Keratinocyte (primary cell): ENCODE measurements at regions not wholly inside any gene's neighbourhood (a gene's known extent, or its start where the extent isn't known, plus 50 kb on each side); places are given as distances from the start of the nearest gene placed in this dataset.

Source experiments
- DNase-seq: peaks from one replicate; pipeline ENCODE4 v3.0.0-alpha.2; 2011; ENCODE audit warnings: low read depth, missing footprints, low spot score
- FAIRE-seq: peaks from 2 replicates; lab custom pipeline; 2011; peaks lifted over from hg19 to GRCh38; lab: Jason Lieb, UNC
- H2AFZ ChIP-seq: 2 replicates; pipeline ENCODE4 v1.6.0; 2012; ENCODE audit warnings: low read length, control low read depth, inconsistent platforms; ENCODE audit not compliant: control insufficient read depth
- H3K27ac ChIP-seq: 2 replicates; pipeline ENCODE4 v1.5.1; 2011; ENCODE audit warnings: low read length; ENCODE audit not compliant: control insufficient read depth, insufficient read depth
- H3K27me3 ChIP-seq: 3 replicates; pipeline ENCODE4 v1.6.0; 2011; ENCODE audit warnings: low read length; ENCODE audit not compliant: control insufficient read depth, insufficient read depth; ENCODE audit errors: extremely low read depth
- H3K36me3 ChIP-seq, 2 experiments: 2 replicates in 1 of 2; 3 replicates in 1 of 2; pipeline ENCODE4 v1.5.1; 2011; ENCODE audit warnings: low read length in 2 of 2, mild to moderate bottlenecking in 1 of 2; ENCODE audit not compliant: control insufficient read depth in 2 of 2, insufficient read depth in 2 of 2; ENCODE audit errors: extremely low read depth in 1 of 2
- H3K4me1 ChIP-seq: 3 replicates; pipeline ENCODE4 v1.5.1; 2011; ENCODE audit warnings: low read length; ENCODE audit not compliant: control insufficient read depth, insufficient read depth; ENCODE audit errors: extremely low read depth
- H3K4me2 ChIP-seq: 3 replicates; pipeline ENCODE4 v1.6.0; 2011; ENCODE audit warnings: low read depth, low read length; ENCODE audit not compliant: control insufficient read depth, insufficient read depth; ENCODE audit errors: extremely low read depth
- H3K4me3 ChIP-seq, 3 experiments: fragments of 200-600 bp in 1 of 3; sonication (generic) in 1 of 3; 2 replicates in 2 of 3; 3 replicates in 1 of 3; pipeline ENCODE4 v1.5.1; 2011 to 2016; ENCODE audit warnings: low read length in 3 of 3, mild to moderate bottlenecking in 3 of 3, control low read depth in 2 of 3, inconsistent platforms in 1 of 3, low read depth in 1 of 3, mixed read lengths in 1 of 3, mixed run types in 1 of 3, moderate library complexity in 1 of 3; ENCODE audit not compliant: control insufficient read depth in 2 of 3, insufficient read depth in 2 of 3; ENCODE audit errors: extremely low read depth in 1 of 3
- H3K79me2 ChIP-seq: 2 replicates; pipeline ENCODE4 v1.6.0; 2012; ENCODE audit warnings: low read length; ENCODE audit not compliant: control insufficient read depth, insufficient read depth
- H3K9ac ChIP-seq: 3 replicates; pipeline ENCODE4 v1.6.0; 2011; ENCODE audit warnings: low read length; ENCODE audit not compliant: control insufficient read depth, insufficient read depth; ENCODE audit errors: extremely low read depth
- H3K9me1 ChIP-seq: 3 replicates; pipeline ENCODE4 v1.6.0; 2011; ENCODE audit warnings: low read length; ENCODE audit not compliant: control insufficient read depth, insufficient read depth; ENCODE audit errors: extremely low read depth
- H3K9me3 ChIP-seq: 2 replicates; pipeline ENCODE4 v1.5.1; 2012; ENCODE audit warnings: low read depth, low read length; ENCODE audit not compliant: control insufficient read depth
- H4K20me1 ChIP-seq: 3 replicates; pipeline ENCODE4 v1.6.0; 2011; ENCODE audit warnings: low read length; ENCODE audit not compliant: control insufficient read depth, insufficient read depth; ENCODE audit errors: extremely low read depth
- EZH2 ChIP-seq: IDR thresholded peaks from one replicate; pipeline ENCODE4 v1.6.1; 2012; ENCODE audit warnings: inconsistent platforms, mild to moderate bottlenecking, low read length, moderate library complexity
- dilution Hi-C: fragments of 300-500 bp; cut with MboI; formaldehyde crosslinking; loops from one replicate; pipeline ENCODE4 v1.7.0; 2020; ENCODE audit warnings: low sequenced_read_pairs; ENCODE audit not compliant: extremely low pct_ligation_motif_present
- TF ChIP-seq, protein P1 (sequence below), 3 experiments: IDR thresholded peaks in 1 of 3; conservative IDR thresholded peaks in 1 of 3; optimal IDR thresholded peaks in 1 of 3; 2 replicates in 2 of 3; 3 replicates in 1 of 3; pipeline versions ENCODE3 to v1.5.1; 2011; ENCODE audit warnings: low read length in 3 of 3, mild to moderate bottlenecking in 3 of 3, moderate library complexity in 2 of 3, control low read depth in 1 of 3, inconsistent platforms in 1 of 3; ENCODE audit not compliant: insufficient read depth in 2 of 3; ENCODE audit errors: extremely low read depth in 1 of 3

DNA sequence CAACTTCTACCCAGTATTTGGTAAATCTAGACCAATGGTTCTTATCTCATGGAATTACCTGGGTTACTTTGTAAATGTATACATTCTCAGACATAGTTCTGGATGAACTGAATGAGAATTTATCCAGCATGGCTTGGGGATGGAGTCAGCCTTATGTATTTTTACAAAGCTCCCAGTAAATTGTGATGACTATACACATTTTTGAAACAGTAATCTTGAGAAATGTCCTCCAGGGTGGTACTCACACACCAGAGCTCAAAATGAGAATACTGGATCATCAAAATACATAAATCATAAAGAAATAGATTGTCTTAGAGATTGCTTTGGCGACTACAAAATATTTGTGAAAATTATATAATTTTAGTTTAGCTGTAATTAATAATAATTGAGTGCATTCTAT lies 722.1 kb upstream of the DPPA4 start:
- DNase-seq: no peak
- no peaks in the 10 kb centered on the region for H3K79me2 ChIP-seq
- no peaks in the 10 kb centered on the region for H3K4me1 ChIP-seq
- H3K36me3 ChIP-seq: no peaks in the 10 kb centered on the region
- no peaks in the 10 kb centered on the region for H4K20me1 ChIP-seq
- H3K4me3 ChIP-seq: no peak overlapping the region
- no peak overlapping the region for H2AFZ ChIP-seq
- no peaks in the 10 kb centered on the region for H3K9me1 ChIP-seq
- H3K27ac ChIP-seq: no peak overlapping the region
- dilution Hi-C loops: no loop called here
- no peak overlapping the region for H3K9ac ChIP-seq
- no peaks in the 10 kb centered on the region for H3K27me3 ChIP-seq
- no peaks in the 10 kb centered on the region for H3K9me3 ChIP-seq
- TF ChIP-seq, protein P1, sequence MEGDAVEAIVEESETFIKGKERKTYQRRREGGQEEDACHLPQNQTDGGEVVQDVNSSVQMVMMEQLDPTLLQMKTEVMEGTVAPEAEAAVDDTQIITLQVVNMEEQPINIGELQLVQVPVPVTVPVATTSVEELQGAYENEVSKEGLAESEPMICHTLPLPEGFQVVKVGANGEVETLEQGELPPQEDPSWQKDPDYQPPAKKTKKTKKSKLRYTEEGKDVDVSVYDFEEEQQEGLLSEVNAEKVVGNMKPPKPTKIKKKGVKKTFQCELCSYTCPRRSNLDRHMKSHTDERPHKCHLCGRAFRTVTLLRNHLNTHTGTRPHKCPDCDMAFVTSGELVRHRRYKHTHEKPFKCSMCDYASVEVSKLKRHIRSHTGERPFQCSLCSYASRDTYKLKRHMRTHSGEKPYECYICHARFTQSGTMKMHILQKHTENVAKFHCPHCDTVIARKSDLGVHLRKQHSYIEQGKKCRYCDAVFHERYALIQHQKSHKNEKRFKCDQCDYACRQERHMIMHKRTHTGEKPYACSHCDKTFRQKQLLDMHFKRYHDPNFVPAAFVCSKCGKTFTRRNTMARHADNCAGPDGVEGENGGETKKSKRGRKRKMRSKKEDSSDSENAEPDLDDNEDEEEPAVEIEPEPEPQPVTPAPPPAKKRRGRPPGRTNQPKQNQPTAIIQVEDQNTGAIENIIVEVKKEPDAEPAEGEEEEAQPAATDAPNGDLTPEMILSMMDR (optimal IDR thresholded peaks at IDR 0.05 in 1 of 3, IDR thresholded peaks at IDR 0.05 in 1 of 3, conservative IDR thresholded peaks at IDR 0.05 in 1 of 3; ENCODE audit: extremely low read depth in 1 of 3, insufficient read depth in 2 of 3, low read length in 3 of 3): no peak
- no peak for TF ChIP-seq EZH2
- no peak for FAIRE-seq
- H3K4me2 ChIP-seq: no peak overlapping the region

DNA sequence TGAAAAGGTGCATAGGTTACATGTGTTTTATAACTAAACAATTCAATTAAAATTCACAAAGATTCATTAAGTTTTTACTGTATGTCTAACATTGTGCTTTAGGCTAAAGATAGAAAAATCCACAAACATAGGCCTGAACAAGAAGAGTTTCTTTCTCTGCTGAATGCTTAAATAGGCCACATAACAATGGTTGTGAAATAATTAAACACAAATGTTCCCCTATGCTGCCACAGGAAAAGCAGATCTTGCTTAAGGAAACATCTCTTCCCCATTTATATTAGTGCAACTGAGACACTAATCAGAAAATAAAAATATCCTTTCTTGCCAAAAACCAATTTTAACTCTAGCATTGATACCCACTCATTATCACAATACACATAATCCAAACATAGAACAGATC lies 725.4 kb upstream of the DPPA4 start:
- H3K9ac ChIP-seq: no peak overlapping the region
- no peaks in the 10 kb centered on the region for H3K9me3 ChIP-seq
- no peak overlapping the region for H3K4me2 ChIP-seq
- H3K27ac ChIP-seq: no peak overlapping the region
- no peaks in the 10 kb centered on the region for H4K20me1 ChIP-seq
- no peaks in the 10 kb centered on the region for H3K79me2 ChIP-seq
- H2AFZ ChIP-seq: no peak overlapping the region
- dilution Hi-C loops: no loop called here
- DNase-seq (no peak), FAIRE-seq (no peak)
- no peaks in the 10 kb centered on the region for H3K4me1 ChIP-seq
- no peaks in the 10 kb centered on the region for H3K9me1 ChIP-seq
- H3K36me3 ChIP-seq: no peaks in the 10 kb centered on the region
- TF ChIP-seq, protein P1 (optimal IDR thresholded peaks at IDR 0.05 in 1 of 3, IDR thresholded peaks at IDR 0.05 in 1 of 3, conservative IDR thresholded peaks at IDR 0.05 in 1 of 3; ENCODE audit: extremely low read depth in 1 of 3, insufficient read depth in 2 of 3, low read length in 3 of 3): no peak
- no peak for TF ChIP-seq EZH2
- no peaks in the 10 kb centered on the region for H3K27me3 ChIP-seq
- no peak overlapping the region for H3K4me3 ChIP-seq
